ENCODE measurements at regions not wholly inside any gene's neighbourhood (a gene's known extent, or its start where the extent isn't known, plus 50 kb on each side); places are given as distances from the start of the nearest gene placed in this dataset.

DNA sequence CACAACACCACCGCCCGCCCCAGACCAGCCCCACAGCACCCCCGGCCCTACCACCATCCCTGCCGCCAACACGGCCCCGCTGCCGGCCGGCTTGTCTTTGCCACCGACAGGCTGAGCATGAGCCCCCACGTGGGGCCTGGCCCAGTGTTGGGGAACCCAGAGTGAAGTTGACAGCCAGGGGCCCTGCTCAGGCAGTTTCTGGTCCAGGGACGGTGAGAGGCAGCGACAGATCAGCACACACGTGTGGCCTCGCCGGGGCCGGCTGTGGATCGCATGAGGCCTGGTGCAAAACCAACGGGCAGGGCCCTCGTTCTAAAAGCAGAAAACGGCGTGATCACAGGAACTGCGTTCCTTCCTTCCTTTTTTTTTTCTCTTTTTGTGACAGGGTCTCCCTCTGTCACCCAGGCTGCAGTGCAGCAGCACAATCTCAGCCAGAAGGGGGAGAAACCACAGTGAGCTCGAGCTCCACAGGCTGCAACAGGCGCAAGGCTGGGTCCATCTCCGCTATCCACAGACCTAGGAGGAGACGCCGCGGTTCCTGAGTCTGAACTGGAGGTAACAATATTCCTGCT, 50.5 kb upstream of the FBRSL1 start:
- no peak for TF ChIP-seq CTCF (IDR thresholded peaks at IDR 0.05; ENCODE audit: insufficient read depth, low read length)
- DNase-seq (ENCODE audit: low read depth): no peak
- no peak overlapping the region for H3K4me3 ChIP-seq (ENCODE audit: low read depth, low read length)

DNA sequence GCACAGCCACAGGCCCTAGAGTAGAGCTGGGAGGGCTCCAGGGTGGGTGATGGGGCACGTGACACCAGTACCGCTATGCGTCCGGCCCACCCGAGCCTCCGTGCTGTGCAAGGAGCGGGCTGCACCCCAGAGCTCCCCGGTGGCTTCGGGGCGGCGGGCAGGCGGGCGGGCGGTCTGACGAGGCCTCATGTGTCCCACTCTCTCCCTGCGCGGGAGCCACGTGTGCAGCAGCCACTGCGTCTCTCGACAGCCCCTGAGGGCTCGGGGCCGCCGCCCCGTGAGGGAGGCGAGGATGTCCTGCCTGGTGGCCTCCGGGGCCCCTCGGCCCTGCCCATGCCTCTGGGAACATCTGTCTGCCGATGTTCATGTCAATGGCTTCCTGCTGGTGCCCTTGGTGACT, 51.2 kb upstream of the FBRSL1 start:
- TF ChIP-seq CTCF (IDR thresholded peaks at IDR 0.05; ENCODE audit: insufficient read depth, low read length): no peak
- no peak for DNase-seq (ENCODE audit: low read depth)
- H3K4me3 ChIP-seq (ENCODE audit: low read depth, low read length): no peak overlapping the region

DNA sequence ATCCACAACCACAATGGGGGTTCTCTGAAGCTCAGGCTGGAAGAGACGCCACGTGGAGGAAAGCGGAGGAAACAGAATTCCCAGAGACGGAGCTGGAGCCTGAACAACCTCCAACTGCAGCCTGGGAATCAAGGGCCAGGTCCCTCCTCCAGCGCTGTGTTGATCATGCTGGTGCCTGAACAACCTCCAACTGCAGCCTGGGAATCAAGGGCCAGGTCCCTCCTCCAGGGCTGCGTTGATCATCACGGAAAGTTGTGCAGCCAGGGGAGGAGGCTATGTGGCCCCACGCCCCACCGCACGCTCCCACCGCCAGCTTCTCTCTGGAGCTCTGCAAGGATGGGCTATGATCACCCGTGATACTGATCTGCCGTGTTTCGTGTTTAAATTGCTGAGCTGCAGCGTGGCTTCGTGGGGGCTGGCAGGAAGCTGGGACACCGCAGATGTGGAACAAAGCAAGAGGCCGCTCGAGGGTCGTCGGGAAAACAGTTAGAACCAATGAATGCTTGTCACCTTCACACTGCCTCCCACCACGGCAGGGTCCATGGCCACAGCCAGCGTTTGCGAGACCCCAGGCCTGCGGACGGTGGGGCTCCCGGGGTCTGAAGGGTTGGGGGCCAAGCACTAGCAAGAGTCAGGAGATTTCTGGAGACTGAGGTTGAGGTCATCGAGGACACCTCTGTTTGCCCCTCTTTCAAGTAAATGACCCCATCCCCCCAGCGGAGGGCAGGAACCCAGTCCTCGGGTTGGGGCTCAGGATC, 51.8 kb upstream of the FBRSL1 start:
- no peak for TF ChIP-seq CTCF (IDR thresholded peaks at IDR 0.05; ENCODE audit: insufficient read depth, low read length)
- no peak for DNase-seq (ENCODE audit: low read depth)
- no peak overlapping the region for H3K4me3 ChIP-seq (ENCODE audit: low read depth, low read length)

DNA sequence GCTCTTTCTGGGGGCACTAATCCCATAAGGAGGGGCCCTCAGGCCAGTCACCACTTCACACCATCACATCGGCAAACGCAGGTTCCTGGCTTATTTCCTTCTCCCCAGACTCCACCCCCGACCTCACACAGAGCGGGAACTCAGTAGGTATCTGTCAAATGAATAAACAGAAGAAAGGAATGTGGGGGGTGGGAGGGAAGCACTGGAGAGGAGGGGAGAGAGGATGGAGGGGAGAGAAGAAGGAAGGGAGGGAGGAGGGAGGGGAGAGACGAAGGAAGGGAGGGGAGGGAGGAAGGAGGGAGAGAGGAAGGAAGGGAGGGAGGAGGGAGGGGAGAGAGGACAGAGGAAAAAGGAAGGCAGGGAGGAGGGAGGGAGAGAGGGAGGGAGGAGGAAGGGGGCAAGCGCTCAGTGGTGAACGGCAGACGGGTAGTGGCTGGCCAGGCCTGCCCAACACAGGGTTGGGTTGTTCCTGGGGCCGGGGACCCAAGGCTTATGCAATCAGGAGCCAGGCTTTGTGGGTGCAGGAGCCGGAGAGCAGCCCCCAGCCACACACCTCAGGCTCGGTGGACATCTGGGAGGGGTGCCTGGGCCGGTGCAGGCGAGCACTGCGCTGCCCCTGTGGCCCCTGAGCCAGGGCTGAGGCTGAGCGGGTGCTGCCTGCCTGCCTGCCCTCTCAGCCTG, 52.6 kb upstream of the FBRSL1 start:
- no peak overlapping the region for H3K4me3 ChIP-seq (ENCODE audit: low read depth, low read length)
- no peak for DNase-seq (ENCODE audit: low read depth)
- TF ChIP-seq CTCF (IDR thresholded peaks at IDR 0.05; ENCODE audit: insufficient read depth, low read length): no peak

DNA sequence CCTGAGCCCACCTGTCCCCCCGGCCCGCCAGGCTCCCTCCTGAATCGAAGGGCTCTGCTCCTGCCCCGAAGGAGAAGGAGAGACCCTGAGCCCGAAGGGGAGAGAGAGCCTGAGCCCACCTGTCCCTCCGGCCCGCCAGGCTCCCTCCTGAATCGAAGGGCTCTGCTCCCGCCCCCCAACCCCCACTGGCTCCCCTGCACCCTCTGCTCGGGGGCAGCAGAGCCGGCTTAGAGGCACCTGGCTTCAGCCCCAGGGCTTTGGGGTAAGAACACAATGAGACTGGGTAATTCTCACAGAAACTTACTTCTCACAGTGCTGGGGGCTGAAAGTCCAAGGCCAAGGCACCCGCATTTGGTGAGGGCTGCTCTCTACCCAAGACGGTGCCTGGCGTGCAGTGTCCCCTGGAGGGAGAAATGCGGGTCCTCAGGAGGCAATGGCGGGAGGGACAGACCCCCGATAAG, 53.1 kb upstream of the FBRSL1 start:
- no peak for DNase-seq (ENCODE audit: low read depth)
- H3K4me3 ChIP-seq (ENCODE audit: low read depth, low read length): no peak overlapping the region
- no peak for TF ChIP-seq CTCF (IDR thresholded peaks at IDR 0.05; ENCODE audit: insufficient read depth, low read length)

DNA sequence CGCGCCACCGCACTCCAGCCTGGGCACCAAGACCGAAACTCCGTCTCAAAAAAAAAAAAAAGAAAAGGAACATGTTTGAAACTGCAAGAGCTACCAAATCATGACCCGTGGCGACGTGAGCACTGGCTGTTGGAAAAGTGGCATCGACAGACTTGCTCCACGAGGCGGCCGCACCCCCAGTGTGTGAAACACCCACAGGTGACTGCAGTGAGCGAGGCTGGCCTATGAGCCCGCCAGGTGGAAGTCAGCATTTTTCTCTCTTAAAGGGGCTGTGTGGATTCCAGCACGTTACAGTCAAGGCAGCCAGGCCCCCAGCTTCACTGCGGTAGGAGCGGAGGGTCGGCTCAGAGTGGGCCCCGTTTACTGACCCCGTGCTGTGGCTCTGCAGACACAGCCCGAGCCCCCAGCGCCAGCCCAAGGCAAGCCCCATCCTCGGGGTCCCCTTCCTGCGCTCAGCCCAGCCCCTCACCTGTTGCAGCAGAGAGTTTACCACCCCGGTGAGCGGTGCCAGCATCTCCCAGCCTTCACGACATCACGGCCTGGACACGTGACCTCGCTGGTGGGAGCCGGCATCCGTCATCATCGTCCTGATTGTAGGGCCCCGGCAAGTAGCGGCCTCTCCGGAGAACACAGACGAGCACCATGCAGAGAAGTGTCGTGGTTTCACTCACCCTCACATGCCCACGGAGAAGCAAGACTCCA, 54.3 kb upstream of the FBRSL1 start:
- H3K4me3 ChIP-seq (ENCODE audit: low read depth, low read length): no peak overlapping the region
- no peak for TF ChIP-seq CTCF (IDR thresholded peaks at IDR 0.05; ENCODE audit: insufficient read depth, low read length)
- DNase-seq (ENCODE audit: low read depth): no peak
